ENCODE measurements at regions not wholly inside any gene's neighbourhood (a gene's known extent, or its start where the extent isn't known, plus 50 kb on each side); places are given as distances from the start of the nearest gene placed in this dataset.
"Not testable (repeated sequence)": the region's sequence is repeated elsewhere in the genome, so short reads cannot be mapped to it uniquely, and the experiment has no call there.

DNA sequence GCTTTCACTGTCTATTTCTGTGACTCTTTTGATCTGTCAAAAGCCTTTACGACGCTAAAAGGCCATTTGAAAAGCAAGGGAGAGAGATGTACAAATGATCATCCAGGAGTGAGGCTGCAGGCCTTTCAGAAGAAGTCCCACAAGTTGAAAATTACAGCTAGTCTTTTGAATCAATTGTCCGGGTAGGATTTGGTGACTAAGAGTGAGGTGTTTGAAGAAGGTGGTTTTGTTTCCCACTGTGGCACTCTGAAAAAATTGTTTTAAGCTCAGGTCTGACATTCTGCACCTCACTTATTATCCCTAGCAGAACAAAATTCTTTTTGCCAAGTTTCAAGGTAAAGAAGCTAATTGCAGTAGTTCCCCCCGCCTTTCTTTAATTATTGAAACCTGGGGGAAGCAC lies 50.8 kb upstream of the TMEM108 start:
- H3K9me3 Mint-ChIP-seq, result peaks cover 0 to 4% of the 10 kb centered on the region in 2 donors
- ATAC-seq (replicated peaks) (no peak), DNase-seq (no peak)
- no peaks in the 10 kb centered on the region for H3K27me3 Mint-ChIP-seq
- H3K27ac Mint-ChIP-seq, result no peak overlapping the region
- no peaks in the 10 kb centered on the region for H3K36me3 Mint-ChIP-seq (ENCODE audit: insufficient read depth)
- H3K4me1 Mint-ChIP-seq (ENCODE audit: low read depth in 2 of 2), result no peaks in the 10 kb centered on the region
- no peak overlapping the region for H3K4me3 Mint-ChIP-seq

GRCh38 chr3:132984181-132984580 lies 54.0 kb upstream of the TMEM108 start:
- ATAC-seq (replicated peaks) (no peak), DNase-seq (no peak)
- H3K36me3 Mint-ChIP-seq (ENCODE audit: insufficient read depth), result no peaks in the 10 kb centered on the region

GRCh38 chr3:132983143-132983770 lies 54.9 kb upstream of the TMEM108 start:
- ATAC-seq (replicated peaks) (no peak), DNase-seq (no peak)
- Mint-ChIP-seq H3K27ac (no peak overlapping the region), H3K36me3 (ENCODE audit: insufficient read depth) (no peaks in the 10 kb centered on the region), H3K4me1 (ENCODE audit: low read depth in 2 of 2) (no peaks in the 10 kb centered on the region), H3K27me3 (no peaks in the 10 kb centered on the region), H3K4me3 (no peak overlapping the region), H3K9me3 (peaks cover 0 to 5% of the 10 kb centered on the region in 2 donors)

More at GRCh38 chr3:132984181-132984580, 54.0 kb upstream of the TMEM108 start:
- no peaks in the 10 kb centered on the region for H3K27me3 Mint-ChIP-seq
- H3K4me3 Mint-ChIP-seq, result no peak overlapping the region
- H3K4me1 Mint-ChIP-seq (ENCODE audit: low read depth in 2 of 2), result no peaks in the 10 kb centered on the region
- H3K9me3 Mint-ChIP-seq, result peaks cover 0 to 5% of the 10 kb centered on the region in 2 donors
- H3K27ac Mint-ChIP-seq, result no peak overlapping the region

DNA sequence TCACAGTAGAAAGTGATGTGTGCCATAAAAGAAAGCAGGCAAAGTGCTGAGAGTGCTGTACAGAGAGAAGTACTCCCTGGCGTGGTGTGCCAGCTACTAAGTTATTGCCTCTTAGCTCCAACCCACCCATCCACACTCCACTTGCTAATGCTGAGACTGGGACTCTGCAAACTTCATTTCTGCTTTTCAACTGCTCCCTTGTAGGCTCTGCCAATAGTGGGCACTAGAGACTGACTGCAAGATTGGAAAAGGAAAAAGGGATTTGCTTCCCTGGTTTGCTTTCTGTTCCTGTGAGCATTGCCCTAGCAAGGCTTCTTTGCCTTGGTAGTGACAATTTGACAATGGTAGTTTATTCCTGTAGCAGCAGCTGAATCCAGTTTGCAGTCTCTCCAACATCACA lies 56.5 kb upstream of the TMEM108 start:
- DNase-seq (no peak), ATAC-seq (replicated peaks) (no peak)
- no peaks in the 10 kb centered on the region for H3K4me1 Mint-ChIP-seq (ENCODE audit: low read depth in 2 of 2)
- no peak overlapping the region for H3K27ac Mint-ChIP-seq
- H3K9me3 Mint-ChIP-seq, result peaks cover 0 to 5% of the 10 kb centered on the region in 2 donors
- H3K4me3 Mint-ChIP-seq, result no peak overlapping the region
- H3K36me3 Mint-ChIP-seq (ENCODE audit: insufficient read depth), result no peaks in the 10 kb centered on the region
- H3K27me3 Mint-ChIP-seq, result no peaks in the 10 kb centered on the region

DNA sequence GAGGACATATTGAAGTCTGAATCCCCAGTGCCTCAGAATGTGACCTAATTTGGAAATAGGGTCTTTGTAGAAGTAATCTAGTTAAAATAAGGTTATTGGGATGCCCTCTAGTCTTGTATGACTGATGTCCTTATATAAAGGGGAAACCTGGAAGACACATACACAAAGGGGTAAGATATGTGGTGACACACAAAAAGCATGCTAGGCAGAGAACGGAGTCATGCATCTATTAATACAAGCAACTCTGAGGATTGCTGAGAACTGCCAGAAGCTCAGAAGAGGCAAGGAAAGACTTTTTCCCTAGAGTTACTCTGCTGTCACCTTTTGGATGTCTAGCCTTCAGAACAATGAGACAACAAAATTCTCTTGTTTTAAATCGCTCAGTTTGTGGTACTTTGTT lies 58.1 kb upstream of the TMEM108 start:
- peaks cover 0 to 7% of the 10 kb centered on the region in 2 donors for H3K9me3 Mint-ChIP-seq
- H3K4me1 Mint-ChIP-seq (ENCODE audit: low read depth in 2 of 2), result no peaks in the 10 kb centered on the region
- no peaks in the 10 kb centered on the region for H3K36me3 Mint-ChIP-seq (ENCODE audit: insufficient read depth)
- no peak overlapping the region for H3K4me3 Mint-ChIP-seq
- H3K27ac Mint-ChIP-seq, result no peak overlapping the region
- ATAC-seq (replicated peaks) (no peak), DNase-seq (no peak)
- H3K27me3 Mint-ChIP-seq, result no peaks in the 10 kb centered on the region

DNA sequence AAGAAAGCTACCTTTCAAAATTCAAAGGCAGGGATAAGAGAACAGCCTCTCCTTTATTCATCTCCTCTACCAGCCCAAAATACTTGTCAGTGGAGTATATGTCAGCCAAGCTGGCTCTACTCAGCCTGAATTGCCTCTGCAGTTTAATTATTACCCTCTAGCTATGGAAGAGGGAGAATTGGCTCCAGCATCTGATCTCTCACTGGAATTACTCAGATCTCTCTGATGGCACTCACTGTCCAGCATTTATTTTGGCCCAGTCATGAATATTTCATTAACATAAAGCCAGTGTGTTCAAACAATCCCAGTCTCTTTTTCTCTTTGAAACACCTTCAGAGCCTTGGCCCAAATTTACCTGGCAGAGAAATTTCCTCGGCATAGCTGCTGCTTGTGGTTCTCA lies 58.6 kb upstream of the TMEM108 start:
- no peaks in the 10 kb centered on the region for H3K27me3 Mint-ChIP-seq
- no peaks in the 10 kb centered on the region for H3K4me1 Mint-ChIP-seq (ENCODE audit: low read depth in 2 of 2)
- no peak overlapping the region for H3K4me3 Mint-ChIP-seq
- ATAC-seq (replicated peaks) (no peak), DNase-seq (no peak)
- H3K36me3 Mint-ChIP-seq (ENCODE audit: insufficient read depth), result no peaks in the 10 kb centered on the region
- H3K27ac Mint-ChIP-seq, result no peak overlapping the region
- H3K9me3 Mint-ChIP-seq, result peaks cover 0 to 7% of the 10 kb centered on the region in 2 donors

DNA sequence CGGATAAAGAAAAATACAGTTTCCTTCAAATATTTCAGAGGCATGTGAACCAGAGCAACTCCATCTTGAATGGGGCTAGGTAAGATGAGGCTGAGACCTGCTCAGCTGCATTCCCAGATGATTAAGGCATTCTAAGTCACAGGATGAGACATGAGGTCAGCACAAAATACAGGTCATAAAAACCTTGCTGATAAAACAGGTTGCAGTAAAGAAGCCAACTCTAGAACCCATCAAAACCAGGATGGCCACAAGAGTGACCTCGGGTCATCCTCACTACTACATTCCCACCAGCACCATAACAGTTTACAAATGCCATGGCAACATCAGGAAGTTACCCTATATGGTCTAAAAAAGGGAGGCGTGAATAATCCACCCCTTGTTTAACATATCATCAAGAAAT lies 59.2 kb upstream of the TMEM108 start:
- not testable (repeated sequence) for ATAC-seq (replicated peaks); H3K4me3 Mint-ChIP-seq; H3K27ac Mint-ChIP-seq; DNase-seq; H3K4me1 Mint-ChIP-seq (ENCODE audit: low read depth in 2 of 2); H3K36me3 Mint-ChIP-seq (ENCODE audit: insufficient read depth); H3K27me3 Mint-ChIP-seq; H3K9me3 Mint-ChIP-seq

GRCh38 chr3:132978464-132978863 lies 59.7 kb upstream of the TMEM108 start:
- Mint-ChIP-seq H3K36me3 (ENCODE audit: insufficient read depth) (no peaks in the 10 kb centered on the region), H3K9me3 (peaks cover 0 to 3% of the 10 kb centered on the region in 2 donors), H3K4me1 (ENCODE audit: low read depth in 2 of 2) (no peaks in the 10 kb centered on the region), H3K4me3 (no peak overlapping the region), H3K27ac (no peak overlapping the region), H3K27me3 (no peaks in the 10 kb centered on the region)
- ATAC-seq (replicated peaks), result no peak
- DNase-seq, result no peak

DNA sequence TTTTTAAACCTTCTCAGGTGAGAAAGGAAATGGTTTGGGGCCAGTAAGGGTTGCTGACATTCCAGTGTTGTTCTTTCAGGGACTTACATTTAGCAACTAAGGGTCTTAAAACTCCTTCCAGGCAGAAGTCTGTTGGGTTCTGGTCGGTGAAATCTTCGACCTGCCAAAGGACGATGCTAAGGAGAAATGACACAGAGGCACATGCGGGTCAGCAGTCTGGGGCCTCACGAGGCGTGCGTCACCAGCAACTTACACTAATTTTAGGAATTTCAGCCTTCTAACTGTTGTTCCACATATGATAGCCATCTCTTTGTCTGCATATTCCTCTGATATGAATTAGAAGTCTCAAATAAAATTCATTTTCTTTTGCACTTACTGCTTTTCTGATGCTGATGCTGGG lies 64.1 kb upstream of the TMEM108 start:
- DNase-seq, result no peak
- Mint-ChIP-seq H3K36me3 (ENCODE audit: insufficient read depth) (no peaks in the 10 kb centered on the region), H3K27ac (no peak overlapping the region), H3K9me3 (peaks cover 0 to 4% of the 10 kb centered on the region in 2 donors), H3K4me3 (no peak overlapping the region), H3K27me3 (no peaks in the 10 kb centered on the region), H3K4me1 (ENCODE audit: low read depth in 2 of 2) (no peaks in the 10 kb centered on the region)
- no peak for ATAC-seq (replicated peaks)

DNA sequence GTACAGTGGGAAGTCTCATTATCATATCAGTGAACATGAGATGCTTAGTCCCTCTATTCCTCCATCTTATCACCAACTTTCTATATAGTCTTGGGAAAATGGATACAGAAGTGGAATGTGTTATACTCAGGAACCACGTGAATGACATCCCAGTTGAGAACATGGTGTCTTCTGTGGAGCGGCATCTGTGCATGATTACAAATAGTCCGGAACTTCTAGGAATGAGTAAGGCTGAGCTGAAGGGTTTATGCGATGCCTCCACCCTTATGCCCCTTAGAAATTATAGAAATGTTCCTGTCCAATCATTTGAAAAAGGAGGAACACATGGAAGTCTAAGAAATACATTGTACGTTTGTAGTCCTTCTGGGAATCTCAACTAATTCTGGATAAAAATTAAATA lies 64.8 kb upstream of the TMEM108 start:
- H3K4me3 Mint-ChIP-seq, result no peak overlapping the region
- no peaks in the 10 kb centered on the region for H3K27me3 Mint-ChIP-seq
- peaks cover 0 to 4% of the 10 kb centered on the region in 2 donors for H3K9me3 Mint-ChIP-seq
- no peak overlapping the region for H3K27ac Mint-ChIP-seq
- DNase-seq (no peak), ATAC-seq (replicated peaks) (no peak)
- no peaks in the 10 kb centered on the region for H3K4me1 Mint-ChIP-seq (ENCODE audit: low read depth in 2 of 2)
- no peaks in the 10 kb centered on the region for H3K36me3 Mint-ChIP-seq (ENCODE audit: insufficient read depth)

DNA sequence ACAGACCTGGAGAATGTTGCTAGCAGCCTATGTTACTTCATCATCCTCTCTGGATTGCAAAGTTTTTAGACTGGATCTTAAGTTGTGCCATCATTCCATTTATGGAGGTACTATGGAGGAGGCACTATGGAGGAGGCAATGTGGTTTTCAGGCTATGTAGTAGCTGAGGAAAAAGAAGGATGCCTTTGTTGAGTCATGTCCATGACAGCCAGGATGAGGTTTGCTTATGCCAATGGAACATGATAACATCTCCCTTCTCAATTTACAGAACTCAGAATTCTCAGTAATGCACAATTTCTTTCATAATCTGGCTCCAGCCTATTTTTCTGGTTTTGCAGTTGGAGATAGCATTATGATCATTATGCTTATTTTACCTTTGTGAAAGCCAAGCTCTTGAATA lies 65.9 kb upstream of the TMEM108 start:
- ATAC-seq (replicated peaks), result no peak
- Mint-ChIP-seq H3K27ac (no peak overlapping the region), H3K36me3 (ENCODE audit: insufficient read depth) (no peaks in the 10 kb centered on the region)

DNA sequence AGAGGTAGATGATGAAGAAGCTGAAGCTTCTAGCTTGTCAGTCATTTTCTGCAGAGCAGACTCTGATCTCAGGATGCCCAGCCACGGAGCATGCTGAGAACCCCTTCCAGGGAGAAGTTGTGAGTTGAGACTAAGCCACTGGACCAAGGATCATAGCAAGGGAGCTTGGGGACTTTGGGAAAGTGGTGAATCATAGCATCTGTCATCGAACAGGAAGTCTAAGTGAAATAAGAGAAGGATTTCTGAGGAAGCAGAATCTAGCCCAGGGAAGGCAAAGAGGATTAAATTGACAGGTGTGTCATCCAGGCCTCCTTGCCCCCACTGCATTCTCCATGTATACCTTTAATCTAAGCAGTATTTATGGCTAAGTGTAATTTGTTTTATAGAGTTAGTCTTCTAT lies 71.8 kb upstream of the TMEM108 start:
- ATAC-seq (replicated peaks) (no peak), DNase-seq (no peak)
- Mint-ChIP-seq H3K9me3 (peaks cover 0 to 2% of the 10 kb centered on the region in 2 donors), H3K4me3 (no peak overlapping the region), H3K4me1 (ENCODE audit: low read depth in 2 of 2) (no peaks in the 10 kb centered on the region), H3K27ac (no peak overlapping the region), H3K36me3 (ENCODE audit: insufficient read depth) (no peaks in the 10 kb centered on the region), H3K27me3 (no peaks in the 10 kb centered on the region)

More for the DNA sequence above, 65.9 kb upstream of the TMEM108 start:
- no peak for DNase-seq
- Mint-ChIP-seq H3K4me3 (no peak overlapping the region), H3K9me3 (peaks cover 0 to 4% of the 10 kb centered on the region in 2 donors), H3K27me3 (no peaks in the 10 kb centered on the region), H3K4me1 (ENCODE audit: low read depth in 2 of 2) (no peaks in the 10 kb centered on the region)

GRCh38 chr3:132964266-132964665 lies 73.9 kb upstream of the TMEM108 start:
- no peaks in the 10 kb centered on the region for H3K4me1 Mint-ChIP-seq (ENCODE audit: low read depth in 2 of 2)
- H3K4me3 Mint-ChIP-seq, result no peak overlapping the region
- no peaks in the 10 kb centered on the region for H3K36me3 Mint-ChIP-seq (ENCODE audit: insufficient read depth)
- DNase-seq, result no peak
- H3K27ac Mint-ChIP-seq, result no peak overlapping the region
- H3K9me3 Mint-ChIP-seq, result no peaks in the 10 kb centered on the region
- no peaks in the 10 kb centered on the region for H3K27me3 Mint-ChIP-seq
- ATAC-seq (replicated peaks), result no peak

DNA sequence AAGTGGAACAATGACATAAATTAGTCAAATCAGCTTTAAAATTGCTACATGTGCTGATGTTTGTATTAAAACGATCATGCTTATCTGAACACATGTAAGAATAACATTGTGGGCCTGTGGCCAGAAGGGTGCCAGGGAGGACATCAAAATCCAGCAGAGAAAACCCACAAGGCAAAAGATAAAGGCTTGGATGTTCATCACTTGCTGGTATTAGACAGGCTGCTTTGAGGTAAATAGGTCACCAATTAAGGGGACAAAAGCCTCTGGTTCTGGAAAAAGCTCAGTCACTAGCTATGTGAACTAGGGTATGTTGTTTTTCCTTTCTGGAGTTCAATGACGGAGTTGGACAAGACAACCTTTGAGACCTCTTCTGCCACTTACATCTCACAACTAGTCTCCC lies 74.4 kb upstream of the TMEM108 start:
- Mint-ChIP-seq H3K27ac (no peak overlapping the region), H3K36me3 (ENCODE audit: insufficient read depth) (no peaks in the 10 kb centered on the region), H3K9me3 (no peaks in the 10 kb centered on the region), H3K27me3 (no peaks in the 10 kb centered on the region), H3K4me3 (no peak overlapping the region), H3K4me1 (ENCODE audit: low read depth in 2 of 2) (no peaks in the 10 kb centered on the region)
- no peak for ATAC-seq (replicated peaks)
- no peak for DNase-seq

GRCh38 chr3:132961991-132962390 lies 76.2 kb upstream of the TMEM108 start:
- ATAC-seq (replicated peaks), result no peak

More at GRCh38 chr3:132961991-132962390, 76.2 kb upstream of the TMEM108 start:
- no peak for DNase-seq
- no peaks in the 10 kb centered on the region for H3K4me1 Mint-ChIP-seq (ENCODE audit: low read depth in 2 of 2)
- H3K27ac Mint-ChIP-seq, result no peak overlapping the region
- no peak overlapping the region for H3K4me3 Mint-ChIP-seq
- no peaks in the 10 kb centered on the region for H3K27me3 Mint-ChIP-seq
- H3K36me3 Mint-ChIP-seq (ENCODE audit: insufficient read depth), result no peaks in the 10 kb centered on the region
- H3K9me3 Mint-ChIP-seq, result peaks cover 0 to 2% of the 10 kb centered on the region in 2 donors

Measured in effector memory CD8-positive, alpha-beta T cell (primary cell).